H1 (cell line): ENCODE measurements at regions not wholly inside any gene's neighbourhood (a gene's known extent, or its start where the extent isn't known, plus 50 kb on each side); places are given as distances from the start of the nearest gene placed in this dataset.
"Not testable (repeated sequence)": the region's sequence is repeated elsewhere in the genome, so short reads cannot be mapped to it uniquely, and the experiment has no call there.

Experiments used
- CTCF ChIA-PET: fragments of 300-600 bp; sonication (Branson Sonifier 250); formaldehyde crosslinking; loops from one replicate; lab custom pipeline; 2021; ENCODE audit not compliant: partially characterized antibody; lab: Charles Lee
- POLR2A ChIA-PET: fragments of 300-600 bp; sonication (Branson Sonifier 250); formaldehyde crosslinking; loops from one replicate; lab custom pipeline; 2021; ENCODE audit warnings: inconsistent platforms; ENCODE audit not compliant: partially characterized antibody; lab: Charles Lee
- DNase-seq, 2 experiments: peaks; one replicate each; pipeline versions ENCODE4 v3.0.0 to v3.0.0-alpha.2; 2010 to 2022; ENCODE audit warnings: low spot score in 2 of 2, low read depth in 1 of 2, mixed read lengths in 1 of 2
- FAIRE-seq: peaks from 2 replicates; lab custom pipeline; 2011; peaks lifted over from hg19 to GRCh38; lab: Jason Lieb, UNC
- H2AFZ ChIP-seq: 2 replicates; pipeline ENCODE4 v1.8.1; 2012; ENCODE audit warnings: low read length, inconsistent platforms
- H2AK5ac ChIP-seq: 2 replicates; pipeline ENCODE4 v1.6.1; 2013; ENCODE audit warnings: low read depth, low read length
- H2BK120ac ChIP-seq: replicated peaks from 2 replicates; pipeline ENCODE3; 2013; ENCODE audit warnings: low read depth, low read length, inconsistent platforms
- H2BK12ac ChIP-seq: 2 replicates; pipeline ENCODE4 v1.6.1; 2013; ENCODE audit warnings: low read depth, low read length
- H2BK15ac ChIP-seq: 2 replicates; pipeline ENCODE4 v1.6.1; 2013; ENCODE audit warnings: low read length
- H2BK20ac ChIP-seq: 2 replicates; pipeline ENCODE4 v1.6.1; 2013; ENCODE audit warnings: low read length
- H2BK5ac ChIP-seq: 2 replicates; pipeline ENCODE4 v1.6.1; 2013; ENCODE audit warnings: low read depth, low read length
- H3K14ac ChIP-seq: 2 replicates; pipeline ENCODE4 v1.6.1; 2013; ENCODE audit warnings: inconsistent platforms; ENCODE audit not compliant: insufficient read length
- H3K18ac ChIP-seq: 2 replicates; pipeline ENCODE4 v1.6.1; 2013; ENCODE audit warnings: low read length; ENCODE audit errors: extremely low read depth
- H3K23ac ChIP-seq: 2 replicates; pipeline ENCODE4 v1.6.1; 2013; ENCODE audit warnings: inconsistent platforms; ENCODE audit not compliant: insufficient read length
- H3K23me2 ChIP-seq: 2 replicates; pipeline ENCODE4 v1.6.1; 2013; ENCODE audit warnings: low read depth, low read length
- H3K27ac ChIP-seq: 2 replicates; pipeline ENCODE4 v1.6.1; 2011; ENCODE audit warnings: low read depth, low read length, inconsistent platforms
- H3K27me3 ChIP-seq, 4 experiments: replicated peaks in 1 of 4; 1 replicate in 1 of 4; 2 replicates in 3 of 4; pipeline versions ENCODE4 v1.6.1 to v1.8.1; 2011 to 2013; ENCODE audit warnings: low read length in 3 of 4, mild to moderate bottlenecking in 3 of 4, inconsistent platforms in 2 of 4, mixed read lengths in 2 of 4, moderate library complexity in 1 of 4; ENCODE audit not compliant: control insufficient read depth in 3 of 4, insufficient read depth in 3 of 4; ENCODE audit errors: extremely low read depth in 1 of 4
- H3K36me3 ChIP-seq, 4 experiments: 2 replicates each; pipeline versions ENCODE4 v1.6.1 to v1.8.1; 2011 to 2013; ENCODE audit warnings: mild to moderate bottlenecking in 4 of 4, low read length in 3 of 4, moderate library complexity in 2 of 4, control low read depth in 1 of 4, inconsistent platforms in 1 of 4; ENCODE audit not compliant: insufficient read depth in 4 of 4, control insufficient read depth in 2 of 4
- H3K4ac ChIP-seq: replicated peaks from 2 replicates; pipeline ENCODE3; 2013; ENCODE audit warnings: low read length, low read depth, mixed read lengths, inconsistent platforms; ENCODE audit not compliant: insufficient read length
- H3K4me1 ChIP-seq, 4 experiments: replicated peaks in 1 of 4; 1 replicate in 1 of 4; 2 replicates in 3 of 4; pipeline versions ENCODE4 v1.6.1 to v1.8.1; 2011 to 2013; ENCODE audit warnings: low read length in 3 of 4, inconsistent platforms in 2 of 4, mixed read lengths in 1 of 4; ENCODE audit not compliant: insufficient read depth in 4 of 4, control insufficient read depth in 3 of 4
- H3K4me2 ChIP-seq, 2 experiments: 2 replicates each; pipeline versions ENCODE4 v1.6.1 to v1.8.1; 2011 to 2013; ENCODE audit warnings: low read depth in 2 of 2, low read length in 2 of 2, control low read depth in 1 of 2, inconsistent platforms in 1 of 2, mild to moderate bottlenecking in 1 of 2; ENCODE audit not compliant: insufficient read depth in 1 of 2
- H3K4me3 ChIP-seq, 4 experiments: fragments of 200-600, 300-600 bp in 1 of 4; sonication (generic), shearing (Covaris generic), sonication (Bioruptor Twin) in 1 of 4; 2 replicates each; pipeline versions ENCODE4 v1.5.1 to v1.8.1; 2011 to 2016; ENCODE audit warnings: low read length in 4 of 4, low read depth in 3 of 4, control low read depth in 2 of 4, inconsistent platforms in 2 of 4, mild to moderate bottlenecking in 2 of 4, mixed read lengths in 1 of 4, moderate library complexity in 1 of 4; ENCODE audit not compliant: insufficient read depth in 2 of 4; ENCODE audit errors: extremely low read depth in 1 of 4
- H3K56ac ChIP-seq: replicated peaks from 2 replicates; pipeline ENCODE3; 2013; ENCODE audit warnings: low read depth, mild to moderate bottlenecking, mixed read lengths, low read length, inconsistent platforms; ENCODE audit not compliant: insufficient read length
- H3K79me1 ChIP-seq: 2 replicates; pipeline ENCODE4 v1.6.1; 2013; ENCODE audit warnings: low read depth, low read length, control low read depth
- H3K79me2 ChIP-seq, 2 experiments: 2 replicates each; pipeline versions ENCODE4 v1.6.1 to v1.8.1; 2012 to 2013; ENCODE audit warnings: low read length in 2 of 2, mild to moderate bottlenecking in 2 of 2, inconsistent platforms in 1 of 2; ENCODE audit not compliant: insufficient read depth in 2 of 2, control insufficient read depth in 1 of 2
- H3K9ac ChIP-seq, 4 experiments: replicated peaks in 1 of 4; 1 replicate in 1 of 4; 2 replicates in 3 of 4; pipeline versions ENCODE4 v1.6.1 to v1.8.1; 2011 to 2013; ENCODE audit warnings: low read depth in 3 of 4, low read length in 3 of 4, control low read depth in 2 of 4, mild to moderate bottlenecking in 2 of 4, moderate library complexity in 2 of 4, inconsistent platforms in 1 of 4; ENCODE audit errors: extremely low read depth in 1 of 4
- H3K9me3 ChIP-seq, 2 experiments: 2 replicates each; pipeline versions ENCODE4 v1.6.1 to v1.8.1; 2012 to 2013; ENCODE audit warnings: mild to moderate bottlenecking in 2 of 2, moderate library complexity in 2 of 2, control low read depth in 1 of 2, inconsistent platforms in 1 of 2, low read depth in 1 of 2, low read length in 1 of 2, mixed read lengths in 1 of 2; ENCODE audit not compliant: insufficient read depth in 2 of 2
- H4K20me1 ChIP-seq, 2 experiments: replicated peaks in 1 of 2; 2 replicates each; pipeline versions ENCODE3 to v1.8.1; 2011 to 2013; ENCODE audit warnings: inconsistent platforms in 2 of 2, low read length in 2 of 2, mild to moderate bottlenecking in 1 of 2; ENCODE audit not compliant: insufficient read depth in 2 of 2, control insufficient read depth in 1 of 2
- H4K5ac ChIP-seq: 2 replicates; pipeline ENCODE4 v1.6.1; 2013; ENCODE audit warnings: low read length, low read depth, mixed read lengths, inconsistent platforms; ENCODE audit not compliant: insufficient read length
- H4K8ac ChIP-seq: 2 replicates; pipeline ENCODE4 v1.8.0; 2013; ENCODE audit warnings: mild to moderate bottlenecking, moderate library complexity, low read length, inconsistent platforms; ENCODE audit not compliant: insufficient read depth; ENCODE audit errors: extremely low read depth
- H4K91ac ChIP-seq: replicated peaks from 2 replicates; pipeline ENCODE3; 2013; ENCODE audit warnings: low read length, mixed read lengths, inconsistent platforms; ENCODE audit not compliant: insufficient read length

- H3K79me1 ChIP-seq, H2BK20ac ChIP-seq, H3K4me2 ChIP-seq, H2AFZ ChIP-seq, H3K4ac ChIP-seq, H4K8ac ChIP-seq, H3K27me3 ChIP-seq, H3K18ac ChIP-seq, H3K27ac ChIP-seq, H2BK5ac ChIP-seq, POLR2A ChIA-PET, H3K79me2 ChIP-seq, H2BK12ac ChIP-seq, H2AK5ac ChIP-seq, CTCF ChIA-PET, H2BK120ac ChIP-seq, H3K23ac ChIP-seq, H4K20me1 ChIP-seq, H3K4me1 ChIP-seq, DNase-seq, H3K14ac ChIP-seq, H3K36me3 ChIP-seq, H2BK15ac ChIP-seq, H4K5ac ChIP-seq, H3K56ac ChIP-seq, H3K23me2 ChIP-seq, H4K91ac ChIP-seq, H3K4me3 ChIP-seq, FAIRE-seq, H3K9ac ChIP-seq: not testable (repeated sequence)
- H3K9me3 ChIP-seq = peaks cover 13 to 18% of the 10 kb centered on the region in 2 experiments
These were observed 157.3 kb downstream of the ARL4A start for GRCh38 chr7:12844732-12845131.
